ENCODE measurements at regions not wholly inside any gene's neighbourhood (a gene's known extent, or its start where the extent isn't known, plus 50 kb on each side); places are given as distances from the start of the nearest gene placed in this dataset.

- DNase-seq (ENCODE audit: low read depth): no peak
- H3K4me3 ChIP-seq (ENCODE audit: low read length): no peak overlapping the region
- TF ChIP-seq, protein P1, sequence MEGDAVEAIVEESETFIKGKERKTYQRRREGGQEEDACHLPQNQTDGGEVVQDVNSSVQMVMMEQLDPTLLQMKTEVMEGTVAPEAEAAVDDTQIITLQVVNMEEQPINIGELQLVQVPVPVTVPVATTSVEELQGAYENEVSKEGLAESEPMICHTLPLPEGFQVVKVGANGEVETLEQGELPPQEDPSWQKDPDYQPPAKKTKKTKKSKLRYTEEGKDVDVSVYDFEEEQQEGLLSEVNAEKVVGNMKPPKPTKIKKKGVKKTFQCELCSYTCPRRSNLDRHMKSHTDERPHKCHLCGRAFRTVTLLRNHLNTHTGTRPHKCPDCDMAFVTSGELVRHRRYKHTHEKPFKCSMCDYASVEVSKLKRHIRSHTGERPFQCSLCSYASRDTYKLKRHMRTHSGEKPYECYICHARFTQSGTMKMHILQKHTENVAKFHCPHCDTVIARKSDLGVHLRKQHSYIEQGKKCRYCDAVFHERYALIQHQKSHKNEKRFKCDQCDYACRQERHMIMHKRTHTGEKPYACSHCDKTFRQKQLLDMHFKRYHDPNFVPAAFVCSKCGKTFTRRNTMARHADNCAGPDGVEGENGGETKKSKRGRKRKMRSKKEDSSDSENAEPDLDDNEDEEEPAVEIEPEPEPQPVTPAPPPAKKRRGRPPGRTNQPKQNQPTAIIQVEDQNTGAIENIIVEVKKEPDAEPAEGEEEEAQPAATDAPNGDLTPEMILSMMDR (conservative IDR thresholded peaks at IDR 0.05; ENCODE audit: low read depth, low read length): no peak
Observed at GRCh38 chr20:51144476-51144875, 121.6 kb upstream of the KCNG1 start.

DNA sequence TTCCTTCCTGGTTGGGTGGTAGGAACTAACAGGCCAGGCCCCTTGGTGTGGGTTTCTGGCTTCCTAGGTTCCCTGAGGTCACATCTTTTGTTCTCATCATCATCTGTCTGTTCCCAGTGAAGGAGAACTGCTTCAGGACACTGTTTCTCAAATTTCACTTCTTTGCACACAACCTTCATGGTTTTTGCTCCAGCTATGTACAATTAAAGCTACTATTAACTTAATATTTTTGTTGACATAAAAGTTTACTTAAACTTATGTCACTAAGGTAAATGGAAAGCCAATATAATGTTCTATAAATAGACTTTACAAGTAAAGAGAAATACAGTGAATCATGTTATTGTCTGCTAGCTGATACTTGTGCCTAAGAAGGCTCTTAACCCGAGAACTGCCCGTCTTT is 120.7 kb upstream of the KCNG1 start:
- TF ChIP-seq, protein P1 (conservative IDR thresholded peaks at IDR 0.05; ENCODE audit: low read depth, low read length): no peak
- no peak for DNase-seq (ENCODE audit: low read depth)
- H3K4me3 ChIP-seq (ENCODE audit: low read length): no peak overlapping the region

- TF ChIP-seq, protein P1 (conservative IDR thresholded peaks at IDR 0.05; ENCODE audit: low read depth, low read length): no peak
- H3K4me3 ChIP-seq (ENCODE audit: low read length): no peak overlapping the region
- no peak for DNase-seq (ENCODE audit: low read depth)
Observed at GRCh38 chr20:51142448-51142847, 119.5 kb upstream of the KCNG1 start.

GRCh38 chr20:51140671-51141070 is 117.8 kb upstream of the KCNG1 start:
- H3K4me3 ChIP-seq (ENCODE audit: low read length): no peak overlapping the region
- no peak for DNase-seq (ENCODE audit: low read depth)
- TF ChIP-seq, protein P1 (conservative IDR thresholded peaks at IDR 0.05; ENCODE audit: low read depth, low read length): no peak

DNA sequence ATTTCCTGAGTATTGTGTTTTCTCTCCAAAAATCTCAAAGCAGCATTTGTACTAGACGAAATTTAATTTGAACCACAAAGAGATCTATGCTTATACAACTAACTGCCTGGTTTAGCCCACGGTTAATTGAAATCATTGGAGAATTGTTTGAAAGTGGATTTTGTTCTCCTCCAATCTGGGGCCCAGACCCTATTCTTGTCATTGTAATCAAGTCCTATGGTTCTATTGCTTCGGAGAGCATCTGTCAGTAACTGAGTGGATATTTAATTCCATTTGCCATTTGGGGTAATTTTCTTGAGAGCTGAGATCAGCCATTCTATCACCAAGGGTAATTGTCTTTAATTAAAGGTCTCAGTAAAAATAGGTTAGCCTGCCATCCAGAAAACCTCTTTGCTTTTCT is 117.0 kb upstream of the KCNG1 start:
- H3K4me3 ChIP-seq (ENCODE audit: low read length): no peak overlapping the region
- TF ChIP-seq, protein P1 (conservative IDR thresholded peaks at IDR 0.05; ENCODE audit: low read depth, low read length): no peak
- no peak for DNase-seq (ENCODE audit: low read depth)

DNA sequence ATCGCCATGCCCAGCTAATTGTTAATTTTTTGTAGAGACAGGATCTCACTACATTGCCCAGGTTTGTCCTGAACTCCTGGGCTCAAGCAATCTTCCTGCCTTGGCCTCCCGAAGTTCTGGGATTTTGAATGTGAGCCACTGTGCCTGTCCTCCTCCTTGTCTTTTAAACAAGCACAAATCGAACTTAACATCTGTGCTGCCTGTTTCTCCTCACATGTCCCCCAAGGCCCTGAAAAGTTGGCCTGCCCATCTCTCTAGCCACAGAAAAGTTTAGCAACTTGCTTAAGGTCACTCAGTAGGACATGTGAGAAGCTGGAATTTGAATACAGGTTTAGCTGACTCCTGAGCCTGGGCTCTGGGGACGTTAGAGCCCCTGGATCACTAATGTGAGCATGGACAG is 115.7 kb upstream of the KCNG1 start:
- no peak overlapping the region for H3K4me3 ChIP-seq (ENCODE audit: low read length)
- TF ChIP-seq, protein P1 (conservative IDR thresholded peaks at IDR 0.05; ENCODE audit: low read depth, low read length): no peak
- DNase-seq (ENCODE audit: low read depth): no peak

DNA sequence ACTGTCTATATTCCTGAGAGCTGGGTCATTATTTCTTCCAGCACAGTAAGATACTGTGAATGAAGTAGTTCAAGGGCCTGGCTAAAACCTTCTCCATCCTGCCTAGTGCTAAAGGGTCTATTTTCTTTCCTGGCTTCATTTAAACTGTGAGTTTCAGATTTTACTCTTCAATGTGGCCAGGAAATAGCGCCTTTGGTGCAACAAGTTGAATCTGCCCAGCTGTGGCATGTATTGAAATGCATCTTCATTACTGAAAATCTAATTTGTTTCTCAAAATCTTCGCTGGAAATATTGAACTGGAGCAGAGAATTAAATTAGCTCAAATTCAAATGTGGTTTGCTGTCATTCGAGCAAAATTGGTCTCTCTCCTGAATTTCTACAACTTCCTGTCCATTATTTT is 114.6 kb upstream of the KCNG1 start:
- no peak overlapping the region for H3K4me3 ChIP-seq (ENCODE audit: low read length)
- DNase-seq (ENCODE audit: low read depth): no peak
- TF ChIP-seq, protein P1 (conservative IDR thresholded peaks at IDR 0.05; ENCODE audit: low read depth, low read length): no peak

All from retinal pigment epithelial cell (primary cell).